Activated T-cell treated with anti-CD3 and anti-CD28 coated beads for 48 hours (primary cell): ENCODE measurements at regions not wholly inside any gene's neighbourhood (a gene's known extent, or its start where the extent isn't known, plus 50 kb on each side); places are given as distances from the start of the nearest gene placed in this dataset.
A peak's percentile ranks its signal among the peaks of the same experiment; 100 is the strongest.
"Not testable (repeated sequence)": the region's sequence is repeated elsewhere in the genome, so short reads cannot be mapped to it uniquely, and the experiment has no call there.

Experiments used
- DNase-seq: peaks from one replicate; pipeline ENCODE4 v3.0.0-alpha.2; 2020; ENCODE audit warnings: low read depth

GRCh38 chr9:62877987-62878386, 1688.2 kb downstream of the SPATA31A7 start:
- DNase-seq: not testable (repeated sequence)

GRCh38 chr9:62880453-62880852, 1690.6 kb downstream of the SPATA31A7 start:
- DNase-seq: not testable (repeated sequence)

GRCh38 chr9:62880971-62881370, 1691.1 kb downstream of the SPATA31A7 start:
- not testable (repeated sequence) for DNase-seq

GRCh38 chr9:62881811-62882210, 1692.0 kb downstream of the SPATA31A7 start:
- DNase-seq: not testable (repeated sequence)

GRCh38 chr9:62882717-62883116, 1692.9 kb downstream of the SPATA31A7 start:
- not testable (repeated sequence) for DNase-seq

GRCh38 chr9:62896692-62897091, 1706.9 kb downstream of the SPATA31A7 start:
- not testable (repeated sequence) for DNase-seq

- peak; percentile 8 for DNase-seq
Measured at GRCh38 chr9:62897411-62898225, 1707.8 kb downstream of the SPATA31A7 start.

GRCh38 chr9:62899666-62900065, 1709.8 kb downstream of the SPATA31A7 start:
- DNase-seq: not testable (repeated sequence)

- DNase-seq: not testable (repeated sequence)
Measured at GRCh38 chr9:62904061-62904460, 1714.2 kb downstream of the SPATA31A7 start.

GRCh38 chr9:62905722-62906121, 1715.9 kb downstream of the SPATA31A7 start:
- DNase-seq: not testable (repeated sequence)

- DNase-seq: not testable (repeated sequence)
Measured at GRCh38 chr9:62907866-62908265, 1718.0 kb downstream of the SPATA31A7 start.

- not testable (repeated sequence) for DNase-seq
Measured at GRCh38 chr9:62908271-62908670, 1718.4 kb downstream of the SPATA31A7 start.

- DNase-seq: not testable (repeated sequence)
Measured at GRCh38 chr9:62909447-62909846, 1719.6 kb downstream of the SPATA31A7 start.

GRCh38 chr9:62912278-62912677, 1722.4 kb downstream of the SPATA31A7 start:
- not testable (repeated sequence) for DNase-seq

- DNase-seq: not testable (repeated sequence)
Measured at GRCh38 chr9:62915168-62915567, 1725.3 kb downstream of the SPATA31A7 start.

- not testable (repeated sequence) for DNase-seq
Measured at GRCh38 chr9:62915661-62916060, 1725.8 kb downstream of the SPATA31A7 start.

- not testable (repeated sequence) for DNase-seq
Measured at GRCh38 chr9:62918648-62919385, 1729.0 kb downstream of the SPATA31A7 start.

- not testable (repeated sequence) for DNase-seq
Measured at GRCh38 chr9:62931484-62931883, 1741.6 kb downstream of the SPATA31A7 start.

GRCh38 chr9:62952840-62953239, 1763.0 kb downstream of the SPATA31A7 start:
- DNase-seq: not testable (repeated sequence)
